Fibroblast of skin of left quadriceps (primary cell): ENCODE measurements at regions not wholly inside any gene's neighbourhood (a gene's known extent, or its start where the extent isn't known, plus 50 kb on each side); places are given as distances from the start of the nearest gene placed in this dataset.

ENCODE experiments used
- DNase-seq, 2 experiments: peaks; one replicate each; pipeline ENCODE4 v3.0.0-alpha.2; 2013; ENCODE audit warnings: low read depth in 2 of 2

DNA sequence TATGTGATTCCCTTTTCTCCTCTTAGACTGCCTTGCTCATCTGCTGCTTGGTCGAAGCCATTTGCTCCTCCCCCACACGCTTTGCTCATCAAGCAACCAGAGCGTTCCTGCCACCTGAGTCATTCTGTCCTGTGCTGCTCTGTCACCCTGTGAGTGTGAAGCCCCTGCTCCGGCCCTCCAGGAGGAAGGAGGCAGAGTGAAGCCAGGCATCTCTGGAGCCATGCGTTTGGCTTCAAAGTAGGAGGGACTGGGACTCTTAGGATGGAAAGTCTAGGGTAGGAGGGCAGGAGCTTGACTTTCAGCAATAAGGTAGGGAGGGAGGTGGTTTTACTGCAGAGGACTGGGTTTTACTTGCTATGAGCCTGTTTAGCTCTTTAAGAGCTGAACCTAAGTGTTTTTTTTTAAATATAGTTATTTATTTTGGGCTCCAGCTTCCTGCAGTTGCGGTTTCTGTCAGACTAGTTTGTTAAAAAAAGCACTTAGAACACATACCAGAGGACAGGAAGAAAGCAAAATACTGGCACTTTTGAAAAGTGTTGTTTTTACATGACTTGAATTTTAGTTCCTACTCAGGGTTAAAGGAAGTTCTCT, 63.6 kb downstream of the SPINK2 start:
- DNase-seq = peak; percentile 78 to 80

DNA sequence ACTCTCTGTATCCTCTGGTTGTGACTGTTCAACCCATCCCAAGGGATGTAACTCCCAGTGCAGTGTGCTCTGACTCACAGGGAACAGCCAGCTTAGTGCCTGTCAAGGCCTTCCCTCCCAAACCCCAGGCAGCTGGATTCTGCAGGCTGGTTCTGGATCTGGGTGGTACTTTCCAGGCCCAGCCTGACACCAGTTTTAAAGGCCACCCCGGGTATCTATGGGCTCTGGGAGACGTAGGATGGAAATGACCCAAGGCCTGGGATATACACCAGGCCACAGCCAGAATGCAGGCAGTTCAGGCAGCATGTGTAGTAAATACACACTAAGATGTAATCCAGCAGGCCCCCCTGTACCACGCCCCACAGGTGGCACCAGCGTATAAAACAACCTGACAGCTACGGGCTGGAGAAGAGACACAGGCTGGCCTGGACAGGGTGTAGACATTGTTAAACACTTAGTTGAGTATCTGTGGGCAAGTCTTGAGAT, 64.2 kb downstream of the SPINK2 start:
- DNase-seq = no peak

DNA sequence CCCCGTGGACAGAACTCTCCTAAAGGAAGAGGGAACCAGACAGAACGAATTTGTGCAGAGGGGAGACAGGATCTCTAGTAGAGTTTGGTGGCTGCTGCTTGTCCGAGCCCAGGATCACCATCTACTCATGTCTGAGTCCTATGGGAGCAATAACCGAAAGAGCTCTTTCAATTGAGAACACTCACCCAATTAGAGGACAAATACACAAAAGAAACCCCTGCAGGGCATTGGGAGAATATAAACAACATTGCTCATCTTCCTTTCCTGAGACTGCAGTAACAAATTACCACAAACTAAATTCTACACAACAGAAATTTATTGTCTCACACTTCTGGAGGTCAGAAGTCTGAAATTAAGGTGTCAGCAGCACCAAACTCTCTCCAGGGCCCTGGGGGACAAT, 65.6 kb downstream of the SPINK2 start:
- DNase-seq = no peak

DNA sequence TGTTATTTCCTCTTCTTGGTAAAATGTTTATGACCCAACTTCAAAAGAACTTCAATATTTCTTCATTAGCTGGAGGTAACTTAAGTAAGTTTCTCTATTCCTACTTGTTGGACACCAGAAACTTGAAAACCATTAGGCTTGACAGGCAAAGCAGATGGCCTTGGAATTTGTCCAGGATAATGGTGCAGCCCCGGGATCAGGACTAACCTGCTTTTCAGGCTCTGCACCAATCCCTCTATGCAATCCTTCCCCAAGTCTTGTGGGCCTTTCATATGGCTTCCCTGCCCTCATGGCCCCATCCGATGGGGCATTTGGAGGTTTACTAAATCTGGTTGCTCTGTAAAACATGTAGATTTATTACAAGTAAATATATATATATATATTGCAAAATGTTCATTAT, 68.5 kb downstream of the SPINK2 start:
- no peak for DNase-seq

DNA sequence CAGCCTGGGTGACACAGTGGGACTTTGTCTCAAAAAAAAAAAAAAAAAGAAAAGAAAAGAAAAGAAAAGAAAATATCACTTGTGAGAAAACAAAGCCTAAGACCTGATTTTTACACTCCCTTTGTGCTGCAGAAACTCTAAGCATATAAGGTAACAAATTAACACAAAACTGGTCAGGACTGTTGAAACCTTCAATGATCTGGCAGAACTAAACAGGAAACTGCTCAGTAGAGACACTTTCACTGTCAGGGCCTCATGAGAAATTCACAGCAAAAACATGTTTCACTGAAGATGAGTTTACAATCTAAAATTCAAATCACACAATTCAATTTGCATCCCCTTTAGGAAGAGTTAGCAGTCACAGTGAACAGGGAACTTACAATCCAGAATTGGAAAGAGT, 69.1 kb upstream of the HOPX start:
- DNase-seq = no peak

DNA sequence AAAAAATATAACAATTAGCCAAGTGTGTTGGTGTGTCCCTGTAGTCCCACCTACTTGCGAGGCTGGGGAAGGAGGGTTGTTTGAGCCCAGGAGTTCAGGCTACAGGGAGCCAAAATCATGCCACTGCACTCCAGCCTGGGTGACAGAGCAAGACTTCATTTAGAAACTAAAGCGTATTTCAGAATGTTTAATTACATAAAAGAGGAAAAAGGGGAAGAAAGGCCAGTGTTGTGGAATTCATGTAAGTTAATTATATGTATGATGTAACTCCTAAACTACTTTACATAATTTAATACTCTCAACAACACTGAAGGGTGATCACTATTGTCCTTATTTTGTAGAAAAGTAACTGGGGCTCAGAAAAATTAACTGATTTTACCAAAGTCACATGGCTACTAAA, 67.2 kb upstream of the HOPX start:
- DNase-seq = no peak

DNA sequence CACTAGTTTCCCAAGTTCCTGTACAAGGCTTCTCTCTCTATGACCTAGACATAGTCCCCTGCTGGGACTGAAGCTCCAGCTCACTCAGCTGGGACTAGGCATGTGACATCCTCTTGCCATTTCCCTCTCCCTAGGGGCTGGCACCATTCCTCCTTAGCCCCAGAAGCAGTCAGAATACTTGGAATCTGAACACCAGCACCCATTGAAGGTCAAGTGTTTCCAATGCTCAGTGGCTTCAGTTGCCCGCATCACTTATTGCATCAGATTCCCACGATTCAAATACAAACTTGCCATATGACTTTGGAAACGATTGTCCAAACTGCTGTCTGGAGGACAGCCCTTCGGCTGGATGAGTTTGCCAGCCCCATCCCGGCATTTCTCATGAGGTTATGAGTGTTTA, 65.5 kb upstream of the HOPX start:
- no peak for DNase-seq

DNA sequence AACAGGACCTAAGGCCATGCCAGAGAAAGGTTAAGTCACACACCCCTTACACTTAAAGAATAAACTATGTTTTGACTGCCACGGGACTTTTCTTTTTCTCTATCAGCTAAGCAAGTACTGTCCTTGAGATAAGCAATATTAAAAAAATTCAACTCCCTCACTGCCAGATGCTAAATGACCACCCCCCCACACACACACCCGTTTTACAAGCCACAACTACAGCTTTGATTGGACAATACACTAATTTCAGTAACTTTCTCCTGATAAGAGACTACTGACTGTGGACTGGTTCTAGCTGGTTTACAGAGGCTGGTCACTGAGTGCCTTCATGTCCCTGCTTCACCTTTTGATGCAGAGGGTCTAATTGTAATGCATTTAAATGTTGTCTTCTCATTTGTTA, 63.9 kb upstream of the HOPX start:
- no peak for DNase-seq

DNA sequence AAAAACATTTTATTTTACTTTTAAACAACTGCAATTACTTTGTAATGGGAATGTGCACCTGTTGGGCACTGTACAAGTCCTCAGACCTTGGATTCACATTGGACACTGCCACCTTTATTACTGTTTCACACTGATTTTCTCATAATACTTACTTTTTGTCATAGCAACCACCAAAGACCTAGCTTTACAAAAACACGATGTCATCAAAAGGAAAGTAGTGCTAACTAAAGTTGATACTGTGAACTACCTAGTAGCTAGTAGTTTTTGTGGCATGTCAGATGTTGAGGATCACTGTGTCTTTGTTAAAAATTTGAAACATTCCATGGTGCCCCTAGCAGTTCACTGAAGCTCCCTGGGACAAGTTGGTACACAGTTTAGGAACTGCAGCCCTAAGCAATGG, 62.9 kb upstream of the HOPX start:
- DNase-seq = no peak

DNA sequence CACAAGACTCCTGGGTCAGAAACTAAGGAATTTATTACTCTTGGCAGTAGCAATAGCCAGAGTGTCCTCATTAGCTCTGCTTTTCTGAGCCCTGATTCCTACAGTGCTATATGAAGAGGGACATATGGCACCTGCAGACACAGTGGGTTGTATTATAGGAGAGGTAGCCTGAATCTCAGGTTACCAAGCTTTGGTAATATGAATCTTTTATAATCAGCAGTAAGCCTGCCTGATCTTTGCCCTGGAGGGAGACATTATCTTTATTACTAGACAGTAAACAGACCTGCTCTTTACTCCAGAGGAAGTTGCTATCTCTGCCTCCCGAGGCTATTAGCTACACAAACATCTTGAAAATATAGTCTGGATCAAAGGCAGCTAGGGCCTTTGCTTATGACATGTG, 62.5 kb upstream of the HOPX start:
- no peak for DNase-seq

DNA sequence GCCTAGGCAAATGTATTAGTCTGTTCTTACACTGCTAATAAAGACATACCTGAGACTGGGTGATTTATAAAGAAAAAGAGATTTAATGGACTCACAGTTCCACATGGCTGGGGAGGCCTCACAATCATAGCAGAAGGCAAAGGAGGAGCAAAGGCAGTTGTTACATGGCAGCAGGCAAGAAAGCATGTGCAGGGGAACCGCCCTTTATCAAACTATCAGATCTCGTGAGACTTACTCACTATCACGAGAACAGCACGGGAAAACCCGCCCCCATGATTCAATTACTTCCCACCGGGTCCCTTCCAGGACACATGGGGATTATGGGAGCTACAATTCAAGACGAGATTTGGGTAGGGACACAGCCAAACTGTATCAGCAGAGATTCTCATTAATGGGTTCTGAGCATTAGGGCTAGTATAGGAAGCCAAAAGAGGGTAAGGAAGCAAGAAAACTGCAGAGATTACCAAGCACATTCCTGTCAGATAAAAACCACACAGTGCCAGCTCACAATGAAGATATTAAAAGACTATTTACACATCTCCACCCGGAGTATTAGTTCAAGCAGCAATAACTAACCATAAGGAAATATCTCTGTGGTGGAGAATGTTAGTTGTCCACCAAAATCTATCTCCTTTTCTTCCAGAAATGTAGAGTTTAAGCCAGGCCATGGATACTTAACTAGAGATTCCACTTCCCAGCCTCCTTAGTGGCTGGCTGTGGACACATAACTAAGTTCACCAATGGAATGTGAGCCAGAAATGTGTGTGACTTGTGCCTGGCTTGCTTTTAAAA, 61.2 kb upstream of the HOPX start:
- no peak for DNase-seq

DNA sequence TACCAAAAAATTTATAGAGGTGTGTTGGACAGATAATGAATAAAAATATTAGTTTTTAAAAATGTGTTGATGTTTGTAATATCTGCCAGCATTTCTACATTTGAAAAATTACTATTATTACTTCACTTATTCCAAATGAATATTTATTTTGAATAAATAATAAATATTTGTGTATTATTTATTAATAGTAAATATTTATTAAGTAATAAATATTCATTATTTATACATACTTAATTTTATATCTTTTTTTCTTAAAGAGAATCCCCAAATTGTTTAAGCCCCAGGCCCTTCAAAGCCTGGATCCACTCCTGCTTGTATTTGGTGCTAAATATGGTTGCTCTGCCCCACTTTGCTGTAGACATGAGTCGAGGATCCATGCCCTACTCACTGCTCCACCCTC, 60.5 kb upstream of the HOPX start:
- DNase-seq = no peak

DNA sequence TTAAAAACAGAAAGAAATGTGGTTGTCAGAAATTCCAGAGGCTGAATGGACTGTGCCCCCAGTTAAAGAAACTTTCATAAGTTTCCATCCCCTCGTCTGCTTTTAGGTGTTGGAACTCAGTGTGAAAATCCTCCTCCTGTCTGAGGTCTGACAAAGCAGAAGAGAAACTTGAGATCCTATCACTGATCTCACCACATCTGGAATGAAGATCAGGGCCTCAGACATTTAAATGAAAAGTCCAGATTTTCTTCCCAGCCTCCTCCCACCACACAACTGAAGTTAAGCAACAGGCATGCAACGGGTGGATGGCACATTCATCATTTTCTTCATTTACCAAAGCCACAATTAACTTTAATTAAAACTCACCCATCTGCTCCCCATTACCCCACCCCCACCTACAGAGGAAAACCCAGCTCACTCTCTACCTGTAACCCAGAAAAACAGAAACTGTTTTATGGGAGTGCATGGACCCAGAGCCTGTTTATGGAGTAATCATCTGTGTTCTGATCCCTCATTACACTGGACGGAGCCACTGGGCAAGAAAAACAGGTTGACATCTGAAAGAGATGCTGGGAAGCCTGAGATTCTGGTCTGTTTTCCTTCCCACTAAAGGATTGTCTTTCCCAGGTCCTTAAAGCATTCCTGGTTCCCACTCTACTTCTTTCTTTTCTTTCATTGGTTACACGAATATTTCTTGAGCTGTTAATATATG, 58.1 kb upstream of the HOPX start:
- DNase-seq = peak in 1 of 2 experiments; percentile 29

DNA sequence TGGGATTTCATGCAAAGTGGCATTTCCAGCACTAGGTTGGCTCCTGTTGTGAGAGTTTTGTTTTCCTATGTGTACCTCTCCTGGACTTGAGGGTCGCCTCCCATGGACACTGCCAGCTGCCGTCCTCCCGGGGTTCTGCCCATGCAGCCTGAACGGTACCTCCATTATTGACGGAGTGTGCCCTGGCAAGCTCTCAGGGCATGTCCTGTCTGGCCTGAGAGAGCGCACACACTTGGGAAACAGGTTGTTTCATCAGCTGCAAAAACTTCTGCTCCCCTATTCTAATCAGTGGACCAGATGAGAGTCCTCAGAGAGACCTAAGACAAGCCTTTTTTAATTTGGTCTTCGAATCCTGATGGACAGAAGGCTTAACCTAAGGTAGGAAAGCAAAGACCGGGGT, 56.6 kb upstream of the HOPX start:
- DNase-seq = no peak

DNA sequence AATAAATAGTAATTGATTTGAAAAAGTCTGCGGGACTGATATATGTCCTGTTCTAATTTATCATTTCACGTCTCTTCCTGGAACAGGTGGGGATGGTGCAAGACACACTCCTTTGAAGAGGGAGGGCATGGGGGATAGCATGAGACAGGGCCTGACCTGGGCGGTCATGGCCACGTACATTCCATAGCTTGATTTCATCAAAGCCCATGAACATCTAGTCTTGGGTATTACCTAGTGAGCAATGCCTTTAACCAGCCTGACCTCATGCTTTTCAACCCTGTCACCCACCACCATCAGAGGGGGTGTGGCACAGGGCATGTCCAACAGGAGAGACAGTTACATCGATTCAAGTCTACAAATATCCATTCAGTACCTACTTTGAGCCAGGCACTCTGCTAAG, 52.3 kb upstream of the HOPX start:
- no peak for DNase-seq

DNA sequence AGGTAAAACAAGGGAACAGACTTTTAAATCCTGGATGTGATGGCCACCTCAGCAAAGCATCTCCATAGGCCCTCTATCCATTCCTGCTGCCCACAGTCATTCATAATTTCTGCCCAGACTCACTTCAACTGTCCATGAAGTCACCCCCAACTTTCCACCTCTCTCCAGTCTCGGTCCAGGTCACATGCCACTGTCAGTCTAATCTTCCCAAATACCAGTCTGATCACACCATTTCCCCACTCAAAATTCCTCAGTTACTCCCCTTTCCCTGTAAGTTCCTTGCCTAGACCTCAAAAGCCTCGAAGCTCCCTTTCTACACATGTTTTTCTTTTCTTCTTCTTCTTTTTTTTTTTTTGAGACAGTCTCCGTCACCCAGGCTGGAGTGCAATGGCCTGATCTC, 51.2 kb upstream of the HOPX start:
- DNase-seq = no peak

DNA sequence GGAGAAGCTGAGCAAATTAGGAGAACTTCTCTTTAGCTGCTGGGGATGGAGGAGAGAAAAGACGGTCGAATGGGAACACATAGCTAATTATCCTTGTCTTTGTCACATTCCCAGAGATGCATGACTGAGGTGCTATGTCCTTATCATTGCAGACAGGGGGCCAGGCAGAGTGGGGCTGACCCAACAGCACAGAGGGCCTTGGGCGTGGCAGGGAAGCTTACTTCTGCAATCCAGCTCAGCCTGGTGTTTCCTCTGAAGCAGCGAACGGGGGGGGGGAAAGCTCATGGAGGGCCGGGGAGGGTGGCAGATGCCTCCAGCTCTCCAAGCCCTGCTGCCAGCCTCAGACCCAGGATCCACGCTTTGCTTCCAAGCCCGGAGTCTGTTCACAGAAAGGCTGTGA, 50.8 kb upstream of the HOPX start:
- no peak for DNase-seq
